OCI-LY1 (cell line): ENCODE measurements at regions not wholly inside any gene's neighbourhood (a gene's known extent, or its start where the extent isn't known, plus 50 kb on each side); places are given as distances from the start of the nearest gene placed in this dataset.

ENCODE experiments used
- EZH2 ChIP-seq: fragments of 200-600 bp; sonication (generic), shearing (Covaris generic); IDR thresholded peaks from 2 replicates; pipeline ENCODE4 v1.8.0; 2017; ENCODE audit warnings: borderline replicate concordance, mixed run types, mild to moderate bottlenecking, antibody characterized with exemption, low read length, moderate library complexity, mixed read lengths
- TF ChIP-seq, protein P1 (sequence below): fragments of 200-600 bp; sonication (generic), shearing (Covaris generic); IDR thresholded peaks from 2 replicates; pipeline ENCODE4 v1.5.1; 2017; ENCODE audit warnings: mild to moderate bottlenecking, antibody characterized with exemption, low read length, moderate library complexity, mixed read lengths

DNA sequence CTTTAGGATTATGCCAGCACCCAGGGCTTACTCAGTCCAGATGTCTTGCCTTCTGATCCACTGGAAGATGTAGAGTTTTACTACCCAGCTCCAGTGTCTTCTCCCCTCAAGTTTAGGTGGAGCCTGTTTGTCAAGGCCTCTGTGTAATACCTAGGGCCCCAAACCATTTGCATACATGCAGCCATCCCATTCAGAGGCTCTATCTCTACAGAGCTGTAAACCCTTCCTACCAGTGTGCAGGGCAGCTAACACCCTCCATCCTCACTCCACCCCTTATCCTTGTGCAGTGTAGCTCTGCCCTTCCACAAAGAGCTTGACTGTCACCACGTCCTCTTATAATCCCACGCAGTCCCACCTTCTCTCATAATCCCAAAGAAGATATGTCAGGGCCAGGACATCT lies 54.6 kb upstream of the GPCPD1 start:
- TF ChIP-seq, protein P1, sequence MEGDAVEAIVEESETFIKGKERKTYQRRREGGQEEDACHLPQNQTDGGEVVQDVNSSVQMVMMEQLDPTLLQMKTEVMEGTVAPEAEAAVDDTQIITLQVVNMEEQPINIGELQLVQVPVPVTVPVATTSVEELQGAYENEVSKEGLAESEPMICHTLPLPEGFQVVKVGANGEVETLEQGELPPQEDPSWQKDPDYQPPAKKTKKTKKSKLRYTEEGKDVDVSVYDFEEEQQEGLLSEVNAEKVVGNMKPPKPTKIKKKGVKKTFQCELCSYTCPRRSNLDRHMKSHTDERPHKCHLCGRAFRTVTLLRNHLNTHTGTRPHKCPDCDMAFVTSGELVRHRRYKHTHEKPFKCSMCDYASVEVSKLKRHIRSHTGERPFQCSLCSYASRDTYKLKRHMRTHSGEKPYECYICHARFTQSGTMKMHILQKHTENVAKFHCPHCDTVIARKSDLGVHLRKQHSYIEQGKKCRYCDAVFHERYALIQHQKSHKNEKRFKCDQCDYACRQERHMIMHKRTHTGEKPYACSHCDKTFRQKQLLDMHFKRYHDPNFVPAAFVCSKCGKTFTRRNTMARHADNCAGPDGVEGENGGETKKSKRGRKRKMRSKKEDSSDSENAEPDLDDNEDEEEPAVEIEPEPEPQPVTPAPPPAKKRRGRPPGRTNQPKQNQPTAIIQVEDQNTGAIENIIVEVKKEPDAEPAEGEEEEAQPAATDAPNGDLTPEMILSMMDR, result no peak
- TF ChIP-seq EZH2, result no peak
